ENCODE measurements at regions not wholly inside any gene's neighbourhood (a gene's known extent, or its start where the extent isn't known, plus 50 kb on each side); places are given as distances from the start of the nearest gene placed in this dataset.
A peak's percentile ranks its signal among the peaks of the same experiment; 100 is the strongest.

GRCh38 chr12:88390811-88391210 lies 189.5 kb downstream of the KITLG start:
- no peak overlapping the region for H3K14ac ChIP-seq (ENCODE audit: low read length in 2 of 2)
- H3K27me3 ChIP-seq (ENCODE audit: control insufficient read depth in 1 of 2, insufficient read depth in 1 of 2, low read length in 2 of 2) = no peaks in the 10 kb centered on the region
- no peak overlapping the region for H3K27ac ChIP-seq (ENCODE audit: low read length, poor library complexity, severe bottlenecking)
- H2AK5ac ChIP-seq (ENCODE audit: low read length, severe bottlenecking) = no peak overlapping the region
- DNase-seq = no peak
- no peak overlapping the region for H2BK15ac ChIP-seq (ENCODE audit: low read depth, poor library complexity, severe bottlenecking)
- H3K23ac ChIP-seq (ENCODE audit: low read length in 2 of 2) = no peak overlapping the region
- peak overlapping the region in 1 of 2 experiments; percentile 52 for H3K18ac ChIP-seq (ENCODE audit: low read depth in 1 of 2, low read length in 2 of 2)
- no peak overlapping the region for H4K8ac ChIP-seq (ENCODE audit: low read length)
- no peaks in the 10 kb centered on the region for H3K36me3 ChIP-seq (ENCODE audit: control insufficient read depth in 1 of 2, insufficient read depth in 2 of 2, low read depth in 1 of 2, low read length in 2 of 2)
- no peaks in the 10 kb centered on the region for H3K4me1 ChIP-seq (ENCODE audit: control insufficient read depth, insufficient read depth, low read depth, low read length)
- no peak overlapping the region for H2BK12ac ChIP-seq (ENCODE audit: low read length in 2 of 2)
- no peak overlapping the region for H2BK5ac ChIP-seq (ENCODE audit: low read depth, low read length, poor library complexity, severe bottlenecking)
- H3K4me2 ChIP-seq (ENCODE audit: low read length, poor library complexity, severe bottlenecking) = no peak overlapping the region
- no peak overlapping the region for H2BK120ac ChIP-seq (ENCODE audit: low read depth, low read length)
- no peak overlapping the region for H3K4ac ChIP-seq (ENCODE audit: low read depth in 1 of 2, low read length in 2 of 2)
- H3K9me3 ChIP-seq (ENCODE audit: control insufficient read depth, low read length) = no peaks in the 10 kb centered on the region
- no peak overlapping the region for H3K4me3 ChIP-seq (ENCODE audit: insufficient read depth in 1 of 2, low read depth in 1 of 2, low read length in 2 of 2)
- H3K9ac ChIP-seq (ENCODE audit: low read length) = peak overlapping the region; percentile 59
- H4K91ac ChIP-seq (ENCODE audit: low read length) = no peak overlapping the region
- no peak overlapping the region for H2AFZ ChIP-seq (ENCODE audit: low read depth, low read length)
- 75% methylated on average over 3 of the region's 3 CpGs for WGBS
- H3K79me1 ChIP-seq (replicated peaks; ENCODE audit: low read length, poor library complexity, severe bottlenecking) = no peaks in the 10 kb centered on the region

DNA sequence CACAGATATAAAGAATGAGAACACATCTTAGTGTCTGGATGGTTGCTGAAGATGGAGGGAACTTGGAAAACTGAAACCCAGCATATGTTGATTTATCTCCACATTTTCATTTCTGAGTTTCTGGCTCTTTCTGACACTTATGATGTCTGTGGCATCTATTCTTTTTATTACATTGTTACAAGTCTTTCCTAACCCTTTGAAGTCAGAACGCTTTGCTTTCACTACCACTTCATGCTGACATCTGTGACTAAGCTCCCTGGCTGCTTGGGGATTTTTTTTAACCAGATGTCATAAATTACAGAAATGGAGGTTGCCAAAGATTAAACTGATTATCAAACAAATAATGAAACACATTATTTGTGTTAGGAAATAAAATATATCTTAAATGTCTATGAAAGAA lies 188.7 kb downstream of the KITLG start:
- Histone ChIP-seq H2AFZ (ENCODE audit: low read depth, low read length) (no peak overlapping the region), H3K14ac (ENCODE audit: low read length in 2 of 2) (no peak overlapping the region), H3K23ac (ENCODE audit: low read length in 2 of 2) (no peak overlapping the region), H3K4me1 (ENCODE audit: control insufficient read depth, insufficient read depth, low read depth, low read length) (no peaks in the 10 kb centered on the region), H3K4me2 (ENCODE audit: low read length, poor library complexity, severe bottlenecking) (no peak overlapping the region), H2BK5ac (ENCODE audit: low read depth, low read length, poor library complexity, severe bottlenecking) (no peak overlapping the region), H3K36me3 (ENCODE audit: control insufficient read depth in 1 of 2, insufficient read depth in 2 of 2, low read depth in 1 of 2, low read length in 2 of 2) (no peaks in the 10 kb centered on the region), H4K91ac (ENCODE audit: low read length) (no peak overlapping the region), H3K27ac (ENCODE audit: low read length, poor library complexity, severe bottlenecking) (no peak overlapping the region), H3K4me3 (ENCODE audit: insufficient read depth in 1 of 2, low read depth in 1 of 2, low read length in 2 of 2) (no peak overlapping the region), H3K18ac (ENCODE audit: low read depth in 1 of 2, low read length in 2 of 2) (no peak overlapping the region), H4K8ac (ENCODE audit: low read length) (no peak overlapping the region), H2AK5ac (ENCODE audit: low read length, severe bottlenecking) (no peak overlapping the region), H3K27me3 (ENCODE audit: control insufficient read depth in 1 of 2, insufficient read depth in 1 of 2, low read length in 2 of 2) (no peaks in the 10 kb centered on the region), H3K4ac (ENCODE audit: low read depth in 1 of 2, low read length in 2 of 2) (no peak overlapping the region), H3K9me3 (ENCODE audit: control insufficient read depth, low read length) (no peaks in the 10 kb centered on the region), H2BK120ac (ENCODE audit: low read depth, low read length) (no peak overlapping the region), H2BK15ac (ENCODE audit: low read depth, poor library complexity, severe bottlenecking) (no peak overlapping the region), H2BK12ac (ENCODE audit: low read length in 2 of 2) (no peak overlapping the region), H3K79me1 (replicated peaks; ENCODE audit: low read length, poor library complexity, severe bottlenecking) (no peaks in the 10 kb centered on the region), H3K9ac (ENCODE audit: low read length) (peak overlapping the region; percentile 59)
- peak; percentile 82 for DNase-seq
- 0% methylated on average over 1 of the region's 1 CpG for WGBS

DNA sequence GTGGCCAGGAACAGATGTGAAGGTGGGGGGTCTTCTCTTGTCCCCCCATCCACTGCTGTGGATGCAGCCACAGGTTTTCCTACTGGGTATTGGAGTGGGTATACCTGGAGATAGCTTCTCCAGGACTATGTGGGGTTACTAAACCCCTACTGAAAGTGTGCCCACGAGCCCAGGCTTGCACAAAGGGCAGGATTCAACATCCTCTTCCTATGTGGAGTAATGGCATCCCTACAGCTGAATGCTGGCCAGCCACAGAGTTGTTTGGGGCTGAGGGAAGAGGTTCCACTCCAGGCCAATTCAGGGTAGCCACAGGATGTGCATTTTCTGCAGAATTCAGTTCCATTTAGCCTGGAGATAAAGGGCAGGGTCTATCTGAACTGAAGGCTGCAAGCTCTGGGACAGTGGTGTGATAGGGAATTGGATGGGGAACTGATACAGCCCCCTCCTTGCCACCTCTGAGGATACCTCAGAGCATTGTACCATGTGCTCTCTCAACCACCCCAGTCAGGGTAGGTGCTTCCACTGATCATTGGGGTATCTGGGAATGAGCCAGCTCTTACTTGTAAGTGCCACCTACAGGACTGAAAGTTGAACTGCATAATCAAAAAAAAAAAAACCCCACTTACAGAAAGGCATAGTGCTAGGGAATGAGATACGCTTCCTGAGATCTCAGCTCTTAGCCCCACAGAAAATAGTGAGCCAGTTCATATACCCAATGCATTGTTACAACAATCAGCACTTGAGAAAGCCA lies 187.1 kb downstream of the KITLG start:
- H3K14ac ChIP-seq (ENCODE audit: low read length in 2 of 2) = no peak overlapping the region

GRCh38 chr12:88398031-88398430 lies 182.2 kb downstream of the KITLG start:
- Histone ChIP-seq H3K14ac (ENCODE audit: low read length in 2 of 2) (no peak overlapping the region), H2AK5ac (ENCODE audit: low read length, severe bottlenecking) (no peak overlapping the region), H3K4me2 (ENCODE audit: low read length, poor library complexity, severe bottlenecking) (no peak overlapping the region), H3K9ac (ENCODE audit: low read length) (no peak overlapping the region), H3K36me3 (ENCODE audit: control insufficient read depth in 1 of 2, insufficient read depth in 2 of 2, low read depth in 1 of 2, low read length in 2 of 2) (no peaks in the 10 kb centered on the region), H3K23ac (ENCODE audit: low read length in 2 of 2) (no peak overlapping the region), H3K9me3 (ENCODE audit: control insufficient read depth, low read length) (no peaks in the 10 kb centered on the region), H3K79me1 (replicated peaks; ENCODE audit: low read length, poor library complexity, severe bottlenecking) (no peaks in the 10 kb centered on the region), H3K18ac (ENCODE audit: low read depth in 1 of 2, low read length in 2 of 2) (no peak overlapping the region), H3K27ac (ENCODE audit: low read length, poor library complexity, severe bottlenecking) (no peak overlapping the region), H3K27me3 (ENCODE audit: control insufficient read depth in 1 of 2, insufficient read depth in 1 of 2, low read length in 2 of 2) (no peaks in the 10 kb centered on the region), H2BK120ac (ENCODE audit: low read depth, low read length) (no peak overlapping the region), H3K4ac (ENCODE audit: low read depth in 1 of 2, low read length in 2 of 2) (no peak overlapping the region), H2AFZ (ENCODE audit: low read depth, low read length) (no peak overlapping the region), H3K4me3 (ENCODE audit: insufficient read depth in 1 of 2, low read depth in 1 of 2, low read length in 2 of 2) (no peak overlapping the region), H2BK12ac (ENCODE audit: low read length in 2 of 2) (no peak overlapping the region), H2BK5ac (ENCODE audit: low read depth, low read length, poor library complexity, severe bottlenecking) (no peak overlapping the region), H3K4me1 (ENCODE audit: control insufficient read depth, insufficient read depth, low read depth, low read length) (no peaks in the 10 kb centered on the region), H4K8ac (ENCODE audit: low read length) (no peak overlapping the region), H4K91ac (ENCODE audit: low read length) (no peak overlapping the region), H2BK15ac (ENCODE audit: low read depth, poor library complexity, severe bottlenecking) (no peak overlapping the region)
- no peak for DNase-seq
- 99% methylated on average over 2 of the region's 2 CpGs for WGBS

More for the DNA sequence above, 187.1 kb downstream of the KITLG start:
- H3K79me1 ChIP-seq (replicated peaks; ENCODE audit: low read length, poor library complexity, severe bottlenecking) = no peaks in the 10 kb centered on the region
- no peak overlapping the region for H2AFZ ChIP-seq (ENCODE audit: low read depth, low read length)
- no peak overlapping the region for H2BK15ac ChIP-seq (ENCODE audit: low read depth, poor library complexity, severe bottlenecking)
- WGBS = 87% methylated on average over 2 of the region's 2 CpGs
- no peaks in the 10 kb centered on the region for H3K9me3 ChIP-seq (ENCODE audit: control insufficient read depth, low read length)
- peak overlapping the region in 1 of 2 experiments; percentile 5 for H3K23ac ChIP-seq (ENCODE audit: low read length in 2 of 2)
- no peaks in the 10 kb centered on the region for H3K27me3 ChIP-seq (ENCODE audit: control insufficient read depth in 1 of 2, insufficient read depth in 1 of 2, low read length in 2 of 2)
- no peak overlapping the region for H3K4me2 ChIP-seq (ENCODE audit: low read length, poor library complexity, severe bottlenecking)
- H2BK120ac ChIP-seq (ENCODE audit: low read depth, low read length) = no peak overlapping the region
- H2BK12ac ChIP-seq (ENCODE audit: low read length in 2 of 2) = peak overlapping the region in 1 of 2 experiments; percentile 54
- H3K18ac ChIP-seq (ENCODE audit: low read depth in 1 of 2, low read length in 2 of 2) = no peak overlapping the region
- DNase-seq = peak; percentile 36
- H2AK5ac ChIP-seq (ENCODE audit: low read length, severe bottlenecking) = peak overlapping the region; percentile 27
- H3K4ac ChIP-seq (ENCODE audit: low read depth in 1 of 2, low read length in 2 of 2) = peak overlapping the region in 1 of 2 experiments; percentile 9
- no peak overlapping the region for H4K8ac ChIP-seq (ENCODE audit: low read length)
- peak overlapping the region; percentile 70 for H4K91ac ChIP-seq (ENCODE audit: low read length)
- no peak overlapping the region for H3K4me3 ChIP-seq (ENCODE audit: insufficient read depth in 1 of 2, low read depth in 1 of 2, low read length in 2 of 2)
- no peaks in the 10 kb centered on the region for H3K36me3 ChIP-seq (ENCODE audit: control insufficient read depth in 1 of 2, insufficient read depth in 2 of 2, low read depth in 1 of 2, low read length in 2 of 2)
- no peak overlapping the region for H2BK5ac ChIP-seq (ENCODE audit: low read depth, low read length, poor library complexity, severe bottlenecking)
- H3K27ac ChIP-seq (ENCODE audit: low read length, poor library complexity, severe bottlenecking) = no peak overlapping the region
- no peaks in the 10 kb centered on the region for H3K4me1 ChIP-seq (ENCODE audit: control insufficient read depth, insufficient read depth, low read depth, low read length)
- no peak overlapping the region for H3K9ac ChIP-seq (ENCODE audit: low read length)

All from mesenchymal stem cell (in vitro differentiated cells and primary cell).